Effector memory CD8-positive, alpha-beta T cell (primary cell): ENCODE measurements at regions not wholly inside any gene's neighbourhood (a gene's known extent, or its start where the extent isn't known, plus 50 kb on each side); places are given as distances from the start of the nearest gene placed in this dataset.

Experiments
- ATAC-seq: fragments of 150-1000 bp; cut with Tn5 transposase; replicated peaks from 2 replicates; pipeline ENCODE4 v1.10.0; 2021; ENCODE audit warnings: mild to moderate bottlenecking, moderate library complexity
- DNase-seq, 3 experiments: peaks; one replicate each; pipeline ENCODE4 v3.0.0; 2021
- H3K27ac Mint-ChIP-seq, 2 donors: one replicate each; pipeline ENCODE4 v1.8.0; 2022; ENCODE audit warnings: mild to moderate bottlenecking in 2 of 2, mixed read lengths in 2 of 2, moderate library complexity in 2 of 2
- H3K27me3 Mint-ChIP-seq, 2 donors: one replicate each; pipeline ENCODE4 v1.8.0; 2022; ENCODE audit warnings: mixed read lengths in 2 of 2
- H3K36me3 Mint-ChIP-seq: one replicate; pipeline ENCODE4 v1.8.0; 2022; ENCODE audit warnings: mild to moderate bottlenecking, moderate library complexity, mixed read lengths; ENCODE audit not compliant: insufficient read depth
- H3K4me1 Mint-ChIP-seq, 2 donors: one replicate each; pipeline ENCODE4 v1.8.0; 2022; ENCODE audit warnings: low read depth in 2 of 2, mixed read lengths in 2 of 2
- H3K4me3 Mint-ChIP-seq, 2 donors: one replicate each; pipeline ENCODE4 v1.8.0; 2022; ENCODE audit warnings: mild to moderate bottlenecking in 2 of 2, mixed read lengths in 2 of 2, moderate library complexity in 2 of 2
- H3K9me3 Mint-ChIP-seq, 2 donors: one replicate each; pipeline ENCODE4 v1.8.0; 2022; ENCODE audit warnings: mixed read lengths in 2 of 2

- peaks cover 0 to 3% of the 10 kb centered on the region in 2 donors for H3K9me3 Mint-ChIP-seq
- H3K27ac Mint-ChIP-seq: no peak overlapping the region
- DNase-seq (no peak), ATAC-seq (no peak)
- no peak overlapping the region for H3K4me3 Mint-ChIP-seq
- H3K27me3 Mint-ChIP-seq: no peaks in the 10 kb centered on the region
- H3K4me1 Mint-ChIP-seq: peaks cover 0 to 3% of the 10 kb centered on the region in 2 donors
- H3K36me3 Mint-ChIP-seq: no peaks in the 10 kb centered on the region
These were observed 94.5 kb upstream of the SPATA31D4 start for GRCh38 chr9:81833563-81834345.

- DNase-seq (no peak), ATAC-seq (no peak)
- H3K4me1 Mint-ChIP-seq: no peaks in the 10 kb centered on the region
- peaks cover 0 to 7% of the 10 kb centered on the region in 2 donors for H3K9me3 Mint-ChIP-seq
- H3K27me3 Mint-ChIP-seq: no peaks in the 10 kb centered on the region
- no peak overlapping the region for H3K4me3 Mint-ChIP-seq
- no peaks in the 10 kb centered on the region for H3K36me3 Mint-ChIP-seq
- H3K27ac Mint-ChIP-seq: no peak overlapping the region
These were observed 86.9 kb upstream of the SPATA31D4 start for GRCh38 chr9:81841333-81841732.

DNA sequence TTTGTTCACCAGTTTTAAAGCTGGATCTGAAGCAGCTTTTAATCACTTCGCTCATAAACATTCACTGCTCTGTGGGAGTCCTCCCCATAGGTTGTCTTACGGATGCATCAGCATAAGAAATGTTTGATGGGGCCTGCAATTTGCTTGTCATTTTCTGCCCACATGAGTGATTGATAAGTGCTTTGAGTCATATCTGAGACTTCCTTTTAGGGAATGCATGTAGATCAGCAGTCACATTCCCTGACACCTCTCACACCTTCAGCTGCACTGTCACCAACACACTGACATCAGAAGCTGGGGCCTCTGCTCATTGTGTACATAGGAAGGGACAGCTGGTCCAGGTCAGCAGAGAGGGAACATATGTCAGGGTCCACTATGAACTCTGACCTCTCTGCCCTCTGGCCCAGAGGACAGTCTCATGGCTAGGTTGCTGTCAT, 84.1 kb upstream of the SPATA31D4 start:
- Mint-ChIP-seq H3K36me3 (no peaks in the 10 kb centered on the region), H3K27me3 (no peaks in the 10 kb centered on the region), H3K9me3 (peaks cover 0 to 4% of the 10 kb centered on the region in 2 donors), H3K4me1 (no peaks in the 10 kb centered on the region), H3K4me3 (no peak overlapping the region), H3K27ac (no peak overlapping the region)
- DNase-seq (no peak), ATAC-seq (no peak)

DNA sequence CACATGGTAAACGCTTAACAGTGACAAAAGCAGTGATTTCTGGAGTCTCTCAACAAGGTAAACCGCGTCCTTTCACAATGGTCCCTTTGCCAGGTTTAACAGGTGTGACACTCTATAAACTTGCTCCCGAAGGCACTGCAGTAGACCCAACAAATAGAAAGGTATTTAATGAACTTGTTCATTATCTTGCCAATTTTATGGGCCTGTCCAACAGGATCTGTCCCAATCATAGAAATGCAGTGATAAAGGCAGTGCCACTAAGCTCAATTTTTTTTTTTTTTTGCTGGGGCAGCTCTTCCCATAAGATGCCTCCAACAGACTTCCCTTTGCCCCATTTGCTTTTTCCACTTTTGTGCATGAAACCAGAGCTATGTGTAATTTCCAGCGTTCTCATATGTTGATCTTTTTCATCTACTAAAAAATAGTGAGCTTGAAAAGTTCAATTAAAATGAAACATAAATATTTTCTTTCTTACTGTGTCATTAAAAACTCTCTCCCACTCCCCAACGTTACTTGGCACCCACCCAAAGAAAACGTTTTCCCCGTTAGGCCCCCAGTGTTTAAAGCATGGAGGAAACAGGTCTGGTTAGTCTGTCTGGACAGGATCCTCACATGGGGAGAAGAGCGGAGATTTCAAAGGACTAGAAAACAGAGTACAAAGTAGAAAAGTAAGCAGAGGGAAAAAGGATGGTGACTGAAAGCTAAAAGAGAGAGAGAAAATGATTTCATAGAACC, 80.9 kb upstream of the SPATA31D4 start:
- DNase-seq (no peak), ATAC-seq (no peak)
- no peak overlapping the region for H3K4me3 Mint-ChIP-seq
- no peaks in the 10 kb centered on the region for H3K4me1 Mint-ChIP-seq
- H3K27ac Mint-ChIP-seq: no peak overlapping the region
- H3K27me3 Mint-ChIP-seq: no peaks in the 10 kb centered on the region
- H3K9me3 Mint-ChIP-seq: peaks cover 0 to 2% of the 10 kb centered on the region in 2 donors
- H3K36me3 Mint-ChIP-seq: no peaks in the 10 kb centered on the region

DNA sequence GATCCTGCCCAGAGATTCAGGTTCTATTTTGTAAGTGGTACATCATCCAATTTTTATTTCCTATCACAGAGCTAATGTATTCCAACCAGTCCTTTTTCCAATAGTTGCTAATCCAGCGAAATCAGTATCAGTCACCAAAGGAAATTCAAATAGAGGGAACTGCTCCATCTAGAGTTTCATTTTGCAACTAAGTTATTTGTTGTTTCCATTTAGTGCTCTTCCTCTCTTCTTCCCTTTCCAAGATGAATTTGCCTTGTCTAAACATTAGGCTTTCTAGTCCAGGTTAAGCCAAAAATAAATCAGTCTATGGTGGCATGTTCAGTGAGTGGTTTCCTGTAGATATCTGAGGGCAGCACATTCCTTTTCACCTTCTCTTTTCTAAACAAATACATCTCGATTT, 79.8 kb upstream of the SPATA31D4 start:
- Mint-ChIP-seq H3K27me3 (no peaks in the 10 kb centered on the region), H3K4me3 (no peak overlapping the region), H3K4me1 (no peaks in the 10 kb centered on the region), H3K9me3 (peaks cover 0 to 4% of the 10 kb centered on the region in 2 donors), H3K27ac (no peak overlapping the region), H3K36me3 (no peaks in the 10 kb centered on the region)
- DNase-seq (no peak), ATAC-seq (no peak)

GRCh38 chr9:81849631-81850259, 78.5 kb upstream of the SPATA31D4 start:
- Mint-ChIP-seq H3K36me3 (no peaks in the 10 kb centered on the region), H3K4me3 (no peak overlapping the region), H3K27ac (no peak overlapping the region), H3K4me1 (no peaks in the 10 kb centered on the region), H3K27me3 (no peaks in the 10 kb centered on the region), H3K9me3 (peaks cover 0 to 2% of the 10 kb centered on the region in 2 donors)
- DNase-seq: no peak
- no peak for ATAC-seq

GRCh38 chr9:81850724-81851123, 77.5 kb upstream of the SPATA31D4 start:
- Mint-ChIP-seq H3K27me3 (no peaks in the 10 kb centered on the region), H3K36me3 (no peaks in the 10 kb centered on the region), H3K4me3 (no peak overlapping the region), H3K4me1 (no peaks in the 10 kb centered on the region), H3K9me3 (peaks cover 0 to 2% of the 10 kb centered on the region in 2 donors), H3K27ac (no peak overlapping the region)
- no peak for ATAC-seq
- no peak for DNase-seq

DNA sequence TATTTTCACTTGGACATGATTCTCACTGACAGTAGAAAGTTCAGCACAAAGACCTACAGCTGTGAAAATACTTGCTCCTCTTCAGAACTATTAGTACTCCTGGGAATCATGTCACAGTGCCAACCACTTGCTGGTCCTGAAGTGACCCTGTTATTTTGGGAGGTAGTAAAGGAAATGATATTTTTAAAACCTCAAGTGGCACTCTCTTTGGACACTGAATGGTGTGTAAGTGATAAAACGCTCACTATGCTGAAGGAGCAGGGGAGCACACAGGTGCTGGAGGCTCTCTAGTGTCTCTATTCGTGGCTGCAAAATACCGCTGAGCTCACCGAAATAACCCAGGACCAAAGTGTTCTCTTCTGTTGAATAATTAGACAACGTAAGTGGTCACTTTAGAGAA, 76.9 kb upstream of the SPATA31D4 start:
- no peak overlapping the region for H3K4me3 Mint-ChIP-seq
- no peaks in the 10 kb centered on the region for H3K4me1 Mint-ChIP-seq
- DNase-seq (no peak), ATAC-seq (no peak)
- H3K9me3 Mint-ChIP-seq: peaks cover 0 to 2% of the 10 kb centered on the region in 2 donors
- H3K27ac Mint-ChIP-seq: no peak overlapping the region
- H3K27me3 Mint-ChIP-seq: no peaks in the 10 kb centered on the region
- no peaks in the 10 kb centered on the region for H3K36me3 Mint-ChIP-seq

DNA sequence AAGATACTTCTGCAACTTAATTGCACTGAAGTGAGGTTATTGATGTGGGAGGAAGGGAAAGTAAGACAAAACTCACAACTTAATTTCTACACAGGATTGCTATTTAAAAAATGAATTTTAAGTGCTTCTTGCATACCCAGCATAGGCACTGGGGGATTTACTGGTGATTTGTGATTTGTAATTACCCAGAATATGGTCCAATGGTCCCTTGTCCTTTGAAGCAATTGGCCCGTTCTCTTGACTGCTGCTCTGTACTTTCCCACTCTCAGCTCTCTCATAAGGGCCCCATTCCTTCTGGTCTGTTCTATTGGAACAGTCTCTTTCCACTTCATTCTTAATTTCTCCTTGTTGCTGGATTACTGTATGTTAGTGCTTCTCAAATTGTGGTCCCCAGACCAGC, 75.4 kb upstream of the SPATA31D4 start:
- H3K9me3 Mint-ChIP-seq: peaks cover 0 to 2% of the 10 kb centered on the region in 2 donors
- ATAC-seq: no peak
- no peak overlapping the region for H3K27ac Mint-ChIP-seq
- no peak overlapping the region for H3K4me3 Mint-ChIP-seq
- no peaks in the 10 kb centered on the region for H3K4me1 Mint-ChIP-seq
- no peaks in the 10 kb centered on the region for H3K36me3 Mint-ChIP-seq
- DNase-seq: no peak
- H3K27me3 Mint-ChIP-seq: no peaks in the 10 kb centered on the region

DNA sequence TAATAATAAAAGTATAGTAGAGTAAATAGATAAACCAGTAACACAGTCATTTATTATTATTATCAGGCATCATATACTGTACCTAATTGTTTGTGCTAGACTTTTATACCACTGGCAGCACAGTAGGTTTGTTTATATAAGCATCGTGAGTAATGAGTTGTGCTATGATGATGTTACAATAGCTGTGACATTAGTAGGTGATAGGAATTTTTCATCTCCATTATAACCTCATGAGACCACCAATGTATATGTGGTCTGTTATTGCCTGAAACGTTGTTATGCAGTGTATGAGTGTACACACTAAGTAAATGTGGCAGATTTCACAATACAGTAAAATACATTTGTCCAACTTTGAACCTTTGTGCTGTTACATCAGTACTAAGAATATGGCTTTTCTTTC, 72.7 kb upstream of the SPATA31D4 start:
- H3K9me3 Mint-ChIP-seq: peaks cover 0 to 2% of the 10 kb centered on the region in 2 donors
- H3K4me1 Mint-ChIP-seq: no peaks in the 10 kb centered on the region
- ATAC-seq (no peak), DNase-seq (no peak)
- no peak overlapping the region for H3K27ac Mint-ChIP-seq
- no peak overlapping the region for H3K4me3 Mint-ChIP-seq
- H3K27me3 Mint-ChIP-seq: no peaks in the 10 kb centered on the region
- no peaks in the 10 kb centered on the region for H3K36me3 Mint-ChIP-seq

GRCh38 chr9:81858657-81859430, 69.4 kb upstream of the SPATA31D4 start:
- Mint-ChIP-seq H3K27ac (no peak overlapping the region), H3K4me1 (no peaks in the 10 kb centered on the region), H3K36me3 (no peaks in the 10 kb centered on the region), H3K4me3 (no peak overlapping the region), H3K9me3 (peaks cover 0 to 5% of the 10 kb centered on the region in 2 donors), H3K27me3 (no peaks in the 10 kb centered on the region)
- DNase-seq: no peak
- ATAC-seq: no peak

DNA sequence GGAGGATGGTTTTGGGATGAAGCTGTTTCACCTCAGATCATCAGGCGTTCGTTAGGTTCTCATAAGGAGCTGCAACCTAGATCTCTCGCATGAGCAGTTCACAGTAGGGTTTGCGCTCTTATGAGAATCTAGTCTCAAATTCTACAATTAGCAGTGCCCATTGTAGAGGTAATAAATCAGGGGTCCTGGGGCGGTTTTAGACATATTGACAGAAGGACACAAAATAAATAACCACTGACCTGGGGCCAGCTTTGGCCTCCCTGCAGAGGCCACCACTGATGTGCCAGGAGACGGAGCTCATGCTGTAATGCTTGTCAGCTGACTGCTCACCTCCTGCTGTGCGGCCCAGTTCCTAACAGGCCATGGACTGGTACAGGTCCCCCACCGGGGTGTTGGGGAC, 67.6 kb upstream of the SPATA31D4 start:
- no peak overlapping the region for H3K4me3 Mint-ChIP-seq
- no peaks in the 10 kb centered on the region for H3K36me3 Mint-ChIP-seq
- H3K4me1 Mint-ChIP-seq: no peaks in the 10 kb centered on the region
- peaks cover 0 to 5% of the 10 kb centered on the region in 2 donors for H3K9me3 Mint-ChIP-seq
- no peak for ATAC-seq
- DNase-seq: no peak
- no peaks in the 10 kb centered on the region for H3K27me3 Mint-ChIP-seq
- H3K27ac Mint-ChIP-seq: no peak overlapping the region

DNA sequence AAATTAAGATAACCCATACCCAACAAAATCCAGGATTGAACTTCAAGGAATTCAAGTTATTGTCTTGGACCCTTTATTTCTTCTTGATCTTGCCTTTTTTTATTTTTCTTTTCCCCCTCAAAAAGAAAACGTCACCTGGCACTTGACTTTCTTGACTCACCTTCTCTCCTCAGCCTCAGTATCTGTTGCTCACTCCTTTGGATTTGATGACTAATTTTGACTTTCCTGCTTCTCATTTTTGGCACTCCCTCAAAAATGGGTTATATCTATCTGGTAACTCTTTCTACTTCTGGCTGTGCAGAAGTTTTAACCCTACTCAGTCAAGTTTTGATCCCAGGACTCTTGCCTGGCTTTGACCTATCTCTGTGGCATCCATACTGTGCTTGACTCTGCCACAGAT, 66.6 kb upstream of the SPATA31D4 start:
- H3K4me3 Mint-ChIP-seq: no peak overlapping the region
- no peak for ATAC-seq
- no peak overlapping the region for H3K27ac Mint-ChIP-seq
- peaks cover 0 to 9% of the 10 kb centered on the region in 2 donors for H3K9me3 Mint-ChIP-seq
- H3K27me3 Mint-ChIP-seq: no peaks in the 10 kb centered on the region
- H3K4me1 Mint-ChIP-seq: no peaks in the 10 kb centered on the region
- H3K36me3 Mint-ChIP-seq: no peaks in the 10 kb centered on the region
- DNase-seq: no peak
